ENCODE measurements at regions not wholly inside any gene's neighbourhood (a gene's known extent, or its start where the extent isn't known, plus 50 kb on each side); places are given as distances from the start of the nearest gene placed in this dataset.

DNA sequence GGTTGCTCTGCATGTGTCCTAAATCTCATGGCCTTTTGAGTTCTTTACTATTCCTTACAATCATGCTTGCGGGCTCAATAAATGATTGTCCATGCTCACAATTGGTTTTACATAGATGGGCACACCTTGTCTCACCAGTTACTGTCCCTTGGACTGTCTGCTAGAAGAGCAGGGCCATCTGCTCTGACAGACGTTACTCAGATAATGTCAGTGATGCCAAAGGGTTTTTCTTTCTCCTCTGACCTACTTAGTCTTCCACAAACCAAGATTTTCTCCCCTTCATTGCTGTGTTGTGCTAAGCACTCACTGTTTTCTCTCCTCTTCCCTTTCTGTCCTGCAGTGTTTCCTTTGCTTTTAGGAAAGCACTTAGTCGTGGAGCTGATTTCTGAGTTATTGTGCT, 562.3 kb downstream of the KIF4B start:
- TF ChIP-seq, protein P1, sequence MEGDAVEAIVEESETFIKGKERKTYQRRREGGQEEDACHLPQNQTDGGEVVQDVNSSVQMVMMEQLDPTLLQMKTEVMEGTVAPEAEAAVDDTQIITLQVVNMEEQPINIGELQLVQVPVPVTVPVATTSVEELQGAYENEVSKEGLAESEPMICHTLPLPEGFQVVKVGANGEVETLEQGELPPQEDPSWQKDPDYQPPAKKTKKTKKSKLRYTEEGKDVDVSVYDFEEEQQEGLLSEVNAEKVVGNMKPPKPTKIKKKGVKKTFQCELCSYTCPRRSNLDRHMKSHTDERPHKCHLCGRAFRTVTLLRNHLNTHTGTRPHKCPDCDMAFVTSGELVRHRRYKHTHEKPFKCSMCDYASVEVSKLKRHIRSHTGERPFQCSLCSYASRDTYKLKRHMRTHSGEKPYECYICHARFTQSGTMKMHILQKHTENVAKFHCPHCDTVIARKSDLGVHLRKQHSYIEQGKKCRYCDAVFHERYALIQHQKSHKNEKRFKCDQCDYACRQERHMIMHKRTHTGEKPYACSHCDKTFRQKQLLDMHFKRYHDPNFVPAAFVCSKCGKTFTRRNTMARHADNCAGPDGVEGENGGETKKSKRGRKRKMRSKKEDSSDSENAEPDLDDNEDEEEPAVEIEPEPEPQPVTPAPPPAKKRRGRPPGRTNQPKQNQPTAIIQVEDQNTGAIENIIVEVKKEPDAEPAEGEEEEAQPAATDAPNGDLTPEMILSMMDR (IDR thresholded peaks at IDR 0.05; ENCODE audit: low read length), result no peak
- no peak for TF ChIP-seq EZH2 (optimal IDR thresholded peaks at IDR 0.05; ENCODE audit: low read depth, low read length)

Measured in MM.1S (cell line).